DMS114 treated with DMSO at 0.1 percent for 48 hours (cell line): ENCODE measurements at regions not wholly inside any gene's neighbourhood (a gene's known extent, or its start where the extent isn't known, plus 50 kb on each side); places are given as distances from the start of the nearest gene placed in this dataset.

Experiments
- DNase-seq: peaks from one replicate; lab custom pipeline; 2025; ENCODE audit not compliant: unreplicated experiment; lab: John Stamatoyannopoulos, UW

DNA sequence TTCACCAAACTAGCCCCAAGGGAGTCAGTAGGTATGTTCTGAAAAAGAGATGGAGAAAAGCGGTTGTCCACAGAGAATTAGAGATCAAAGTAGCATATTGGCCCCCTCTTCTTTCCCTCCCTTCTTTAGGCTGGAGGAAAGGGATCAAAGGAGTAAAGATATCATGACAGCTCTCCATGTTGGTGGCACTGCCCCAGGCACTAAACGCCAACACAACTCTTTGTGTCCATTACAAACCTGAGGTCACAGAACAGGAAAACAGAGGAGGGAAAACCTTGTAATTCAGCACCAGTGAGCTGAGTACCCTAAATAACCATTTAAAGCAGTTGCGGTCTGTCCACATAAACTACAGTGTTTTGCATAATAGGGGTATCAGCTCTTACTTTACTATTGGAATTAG is 113.0 kb upstream of the TFAP2D start:
- no peak for DNase-seq

DNA sequence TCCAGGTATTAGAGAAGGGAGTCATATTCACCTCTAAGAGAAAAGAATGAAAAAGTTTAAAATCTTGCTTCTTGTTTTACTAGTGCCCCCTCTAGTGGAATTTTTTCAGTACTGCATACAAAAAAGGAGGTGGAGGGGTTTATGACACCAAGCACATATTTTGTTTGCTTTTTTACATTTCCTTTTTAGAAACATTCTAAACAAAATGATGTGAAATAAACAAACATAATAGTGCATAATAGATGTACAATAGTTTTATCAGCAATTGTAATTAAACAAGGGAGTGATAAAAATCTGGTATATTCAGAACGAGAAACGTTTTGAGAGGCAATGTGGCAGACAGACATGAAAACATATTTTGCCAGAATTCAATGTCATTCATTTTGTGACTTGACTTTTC is 111.0 kb upstream of the TFAP2D start:
- peak; percentile 32 for DNase-seq

DNA sequence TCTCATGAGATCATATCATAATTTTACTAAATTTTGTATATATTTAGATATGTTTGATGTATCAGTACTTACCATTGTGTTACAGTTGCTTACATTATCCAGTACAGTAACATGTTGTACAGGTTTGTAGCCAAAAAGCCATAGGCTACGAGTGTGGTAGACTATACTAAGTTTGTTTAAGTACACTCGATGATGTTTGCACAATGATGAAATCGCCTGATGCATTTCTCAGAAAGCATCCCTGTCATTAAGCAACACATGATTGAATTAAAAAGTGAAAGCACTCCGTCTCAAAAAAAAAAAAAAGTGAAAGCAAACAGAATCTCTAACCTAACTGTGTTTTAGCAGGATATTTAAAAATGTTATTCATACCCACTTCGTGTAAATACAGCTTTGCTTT is 104.9 kb upstream of the TFAP2D start:
- no peak for DNase-seq

DNA sequence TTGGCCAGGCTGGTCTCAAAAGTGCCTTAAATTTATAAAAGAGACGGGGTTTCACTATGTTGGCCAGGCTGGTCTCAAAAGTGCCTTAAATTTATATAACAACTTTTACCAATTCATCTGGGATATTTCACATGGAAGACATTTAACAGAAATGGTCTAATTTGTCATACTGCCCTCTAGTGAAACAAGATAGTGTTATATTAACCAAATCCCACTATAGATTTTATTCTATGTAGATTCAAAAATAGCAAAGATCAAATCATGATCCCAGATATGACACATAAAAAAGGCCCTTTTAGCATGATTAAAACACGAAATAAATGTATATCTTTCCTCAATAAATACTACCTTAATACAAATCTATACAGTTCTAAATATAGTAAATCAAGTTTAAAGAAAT is 102.8 kb upstream of the TFAP2D start:
- DNase-seq: no peak

DNA sequence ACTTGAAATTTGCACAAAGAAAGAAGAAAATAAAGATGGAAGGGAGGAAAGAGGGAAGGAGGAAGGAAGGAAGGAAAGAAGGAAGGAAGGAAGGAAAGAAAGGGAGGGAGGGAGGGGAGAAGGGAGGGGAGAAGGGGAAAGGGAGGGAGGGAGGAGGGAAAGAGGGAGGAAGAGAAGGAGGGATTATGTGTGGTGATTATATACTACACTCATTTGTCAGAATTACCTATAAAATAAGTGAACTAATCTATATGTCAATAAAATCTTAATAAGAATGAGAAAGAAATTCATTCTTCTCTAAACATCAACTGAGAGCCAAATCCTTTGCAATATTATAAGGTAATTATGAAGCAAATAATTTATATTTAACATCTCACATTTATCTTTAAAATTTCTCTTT is 77.9 kb upstream of the TFAP2D start:
- no peak for DNase-seq

DNA sequence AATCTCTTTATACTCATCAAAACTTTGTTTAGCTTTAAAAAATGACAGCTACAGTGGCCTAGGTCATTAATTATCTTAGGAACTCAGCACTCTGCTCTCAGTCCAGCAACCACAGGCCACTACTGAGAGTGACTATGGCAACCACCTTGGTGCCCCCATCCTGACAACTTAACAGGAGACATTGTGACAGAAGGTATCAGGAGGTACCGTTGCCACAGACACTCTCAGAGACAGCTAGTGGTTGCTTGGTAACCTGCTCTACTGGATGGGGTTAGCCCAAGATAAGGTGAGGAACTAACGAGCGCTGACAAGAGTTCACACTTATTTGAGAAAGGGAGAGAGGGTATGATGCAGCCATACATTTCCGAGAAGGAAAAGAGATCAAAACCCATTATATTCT is 76.1 kb upstream of the TFAP2D start:
- DNase-seq: no peak

DNA sequence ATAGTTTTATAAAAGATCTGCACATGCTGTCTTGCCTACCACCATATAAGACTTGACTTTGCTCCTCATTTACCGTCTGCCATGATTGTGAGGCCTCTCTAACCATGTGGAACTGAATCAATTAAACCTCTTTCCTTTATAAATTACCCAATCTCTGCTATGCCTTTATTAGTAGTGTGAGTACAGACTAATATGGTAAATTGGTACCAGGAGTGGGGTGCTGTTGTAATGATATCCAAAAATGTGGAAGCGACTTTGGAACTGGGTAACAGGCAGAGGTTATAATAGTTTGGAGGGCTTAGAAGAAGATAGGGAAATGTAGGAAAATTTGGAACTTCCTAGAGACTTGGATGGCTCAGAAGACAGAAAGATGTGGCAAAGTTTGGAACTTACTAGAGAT is 64.2 kb upstream of the TFAP2D start:
- no peak for DNase-seq

DNA sequence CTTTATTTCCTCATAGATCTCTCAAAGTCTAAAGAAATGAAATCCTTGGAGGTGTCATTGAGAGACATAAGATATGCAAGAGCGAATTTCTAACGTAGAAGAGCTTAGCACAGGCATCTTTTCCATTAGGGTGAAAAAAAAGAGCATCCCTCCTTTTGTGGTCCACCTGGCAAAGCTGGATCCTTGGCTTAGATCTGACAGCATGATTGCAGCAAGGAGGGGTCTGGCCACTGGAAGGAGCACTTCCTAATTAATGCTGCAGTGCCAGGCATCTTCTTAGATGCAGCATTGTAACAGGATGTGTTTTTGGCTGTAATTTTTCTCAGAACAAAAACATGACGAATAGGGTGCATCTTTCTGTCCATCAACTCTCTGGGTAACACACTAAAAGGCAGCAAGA is 60.1 kb upstream of the TFAP2D start:
- no peak for DNase-seq

DNA sequence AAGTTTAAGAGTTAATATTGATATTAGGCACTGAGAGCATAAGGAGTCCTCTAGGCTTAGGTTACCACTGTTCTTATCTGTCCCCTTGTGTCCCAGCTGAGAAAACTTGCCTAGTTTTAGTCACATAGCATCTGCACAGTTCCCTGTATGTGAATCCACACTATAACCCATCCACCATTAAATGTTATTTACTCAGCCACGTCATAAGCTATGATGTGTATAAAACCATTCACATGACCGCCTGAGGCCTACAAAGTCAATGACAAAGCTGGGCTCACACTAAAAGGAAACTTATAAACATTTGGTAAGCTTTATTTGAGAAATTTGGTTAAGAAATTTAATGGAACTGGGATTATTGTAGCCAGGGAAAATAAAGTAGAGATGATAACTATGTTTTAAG is 59.2 kb upstream of the TFAP2D start:
- DNase-seq: no peak

DNA sequence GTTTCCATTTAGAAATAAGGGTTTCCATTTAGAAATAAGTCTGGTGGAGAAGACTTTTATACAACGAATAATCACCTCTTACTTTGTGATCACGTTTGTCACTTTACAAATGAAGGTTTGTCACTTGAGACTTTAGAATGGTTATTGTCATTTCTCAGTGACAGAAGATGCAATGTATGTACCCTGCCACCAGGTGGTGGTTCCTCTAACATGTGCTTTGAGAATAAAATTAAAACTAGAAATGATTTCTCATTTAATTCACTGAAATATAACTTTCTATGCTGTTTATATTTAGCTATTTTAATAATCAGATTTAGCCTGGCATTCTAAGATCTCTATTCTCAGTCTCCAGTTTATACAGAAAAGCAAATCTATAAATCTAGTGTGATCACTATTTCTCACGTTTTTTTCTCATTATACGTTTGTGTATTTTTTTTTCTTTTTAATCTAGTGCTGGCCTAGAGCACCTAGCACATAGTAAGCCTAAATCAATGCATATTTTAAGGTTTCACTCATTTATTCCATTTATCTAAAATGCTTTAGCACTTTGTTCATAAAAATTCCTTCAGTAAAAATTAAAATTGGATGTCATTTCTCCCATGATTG is 57.4 kb upstream of the TFAP2D start:
- peak; percentile 22 for DNase-seq

DNA sequence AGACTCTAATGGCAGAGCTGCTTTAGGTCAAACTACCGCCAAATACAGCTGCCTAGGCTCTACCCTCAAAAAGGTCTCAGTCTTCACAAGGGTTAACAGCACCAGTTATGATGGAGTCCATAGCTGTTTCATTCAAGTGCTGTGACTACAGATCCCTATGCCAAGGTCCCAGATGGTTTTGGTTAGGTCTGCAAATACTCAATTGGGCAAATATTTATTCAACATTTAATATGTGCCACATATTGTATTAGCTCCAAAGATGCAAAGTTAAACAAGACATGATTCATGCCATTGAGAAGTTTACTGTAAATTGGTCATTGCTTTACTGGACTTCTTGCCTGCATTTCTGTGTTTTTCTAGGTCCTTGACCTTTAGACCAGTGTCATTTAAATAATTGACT is 55.8 kb upstream of the TFAP2D start:
- DNase-seq: no peak

DNA sequence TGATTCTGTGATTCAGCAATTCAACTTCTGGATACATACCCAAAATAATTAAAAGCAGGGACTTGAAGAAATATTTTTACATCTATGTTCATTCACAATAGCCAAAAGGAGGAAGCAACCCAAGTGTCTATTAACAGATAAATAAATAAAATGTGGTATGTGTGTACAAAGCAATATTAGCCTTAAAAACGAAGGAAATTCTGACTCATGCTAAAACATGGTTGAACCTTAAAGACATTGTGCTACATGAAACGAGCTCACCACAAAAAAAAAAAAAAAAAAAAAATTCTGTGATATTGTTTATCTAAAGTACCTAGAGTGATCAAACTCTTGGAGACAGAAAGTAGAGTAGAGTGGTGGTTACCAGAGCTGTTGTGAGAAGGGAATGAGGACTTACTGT is 54.8 kb upstream of the TFAP2D start:
- DNase-seq: no peak

DNA sequence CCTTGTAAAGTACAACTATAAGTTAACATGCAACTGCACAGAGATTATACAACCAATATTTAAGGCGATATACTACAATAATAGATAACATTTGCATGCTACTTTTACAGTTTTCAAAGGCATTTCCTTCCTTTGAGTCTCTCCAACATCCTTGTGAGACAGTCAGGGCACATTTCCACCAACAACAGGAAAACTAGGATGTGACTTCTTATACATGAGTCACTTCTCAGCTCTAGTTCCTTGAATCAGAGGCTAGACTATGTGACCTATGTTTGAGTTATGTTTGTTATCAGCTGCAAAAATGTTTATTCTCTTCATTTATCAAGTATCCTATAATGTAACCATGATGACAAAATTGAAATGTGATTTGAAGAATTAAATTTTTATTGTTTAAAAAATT is 51.7 kb upstream of the TFAP2D start:
- no peak for DNase-seq
